Gastrocnemius medialis (tissue), 4 donors: ENCODE measurements at regions not wholly inside any gene's neighbourhood (a gene's known extent, or its start where the extent isn't known, plus 50 kb on each side); places are given as distances from the start of the nearest gene placed in this dataset.

Experiments
- POLR2A ChIP-seq, 2 donors: fragments of 450-650 bp; IDR thresholded peaks; one replicate each; pipeline ENCODE4 v1.6.1; 2017; ENCODE audit warnings: antibody characterized with exemption in 2 of 2, mild to moderate bottlenecking in 2 of 2, moderate library complexity in 2 of 2
- TF ChIP-seq, protein P1 (sequence below), 5 experiments: fragments of 450-650 bp in 3 of 5; fragments of 200-600 bp in 2 of 5; sonication (generic) in 2 of 5; IDR thresholded peaks in 4 of 5; conservative IDR thresholded peaks in 1 of 5; 1 replicate in 4 of 5; 2 replicates in 1 of 5; pipeline ENCODE4 v1.5.1; 2016 to 2019; ENCODE audit warnings: antibody characterized with exemption in 5 of 5, mild to moderate bottlenecking in 3 of 5, moderate library complexity in 3 of 5

DNA sequence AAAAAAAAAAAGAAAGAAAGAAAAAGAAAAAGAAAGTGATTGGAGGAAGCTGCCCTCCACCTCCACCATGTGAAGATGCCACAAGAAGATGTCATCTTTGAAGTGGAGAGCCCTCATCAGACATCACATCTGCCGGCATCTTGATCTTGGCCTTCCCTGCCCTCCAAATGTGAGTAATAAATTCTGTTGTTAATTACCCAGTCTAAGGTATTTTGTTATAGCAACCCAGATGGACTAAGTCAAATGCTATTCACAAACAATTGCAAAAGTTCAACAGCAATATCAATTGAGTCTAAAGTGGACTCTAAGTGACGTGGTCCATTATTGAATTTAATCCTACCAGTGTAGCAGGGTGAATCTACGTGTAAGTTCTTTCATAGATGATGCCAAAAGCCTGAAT is 55.9 kb upstream of the NUP160 start:
- TF ChIP-seq, protein P1, sequence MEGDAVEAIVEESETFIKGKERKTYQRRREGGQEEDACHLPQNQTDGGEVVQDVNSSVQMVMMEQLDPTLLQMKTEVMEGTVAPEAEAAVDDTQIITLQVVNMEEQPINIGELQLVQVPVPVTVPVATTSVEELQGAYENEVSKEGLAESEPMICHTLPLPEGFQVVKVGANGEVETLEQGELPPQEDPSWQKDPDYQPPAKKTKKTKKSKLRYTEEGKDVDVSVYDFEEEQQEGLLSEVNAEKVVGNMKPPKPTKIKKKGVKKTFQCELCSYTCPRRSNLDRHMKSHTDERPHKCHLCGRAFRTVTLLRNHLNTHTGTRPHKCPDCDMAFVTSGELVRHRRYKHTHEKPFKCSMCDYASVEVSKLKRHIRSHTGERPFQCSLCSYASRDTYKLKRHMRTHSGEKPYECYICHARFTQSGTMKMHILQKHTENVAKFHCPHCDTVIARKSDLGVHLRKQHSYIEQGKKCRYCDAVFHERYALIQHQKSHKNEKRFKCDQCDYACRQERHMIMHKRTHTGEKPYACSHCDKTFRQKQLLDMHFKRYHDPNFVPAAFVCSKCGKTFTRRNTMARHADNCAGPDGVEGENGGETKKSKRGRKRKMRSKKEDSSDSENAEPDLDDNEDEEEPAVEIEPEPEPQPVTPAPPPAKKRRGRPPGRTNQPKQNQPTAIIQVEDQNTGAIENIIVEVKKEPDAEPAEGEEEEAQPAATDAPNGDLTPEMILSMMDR (IDR thresholded peaks at IDR 0.05 in 4 of 5, conservative IDR thresholded peaks at IDR 0.05 in 1 of 5): no peak
- TF ChIP-seq POLR2A (IDR thresholded peaks at IDR 0.05): no peak
